Stomach (tissue), 8 donors: ENCODE measurements at regions not wholly inside any gene's neighbourhood (a gene's known extent, or its start where the extent isn't known, plus 50 kb on each side); places are given as distances from the start of the nearest gene placed in this dataset.

ENCODE experiments used
- DNase-seq, 2 donors: peaks; one replicate each; pipeline versions ENCODE4 v3.0.0 to v3.0.0-alpha.2; 2013 to 2019
- H3K27ac ChIP-seq, 5 donors: fragments of 200-600 bp in 4 of 5; sonication (generic) in 4 of 5; one replicate each; pipeline ENCODE4 v1.5.1; 2013 to 2019; ENCODE audit warnings: mild to moderate bottlenecking in 1 of 5, moderate library complexity in 1 of 5
- H3K27me3 ChIP-seq, 3 donors: fragments of 200-600 bp; sonication (generic); one replicate each; pipeline ENCODE4 v1.5.1; 2017 to 2019; ENCODE audit warnings: mixed run types in 1 of 3
- H3K36me3 ChIP-seq, 4 donors: fragments of 200-600 bp; sonication (generic); 1 replicate in 3 of 4; 2 replicates in 1 of 4; pipeline ENCODE4 v1.5.1; 2016 to 2019
- H3K4me1 ChIP-seq, 4 donors: fragments of 200-600 bp; sonication (generic); one replicate each; pipeline ENCODE4 v1.5.1; 2016 to 2019
- H3K4me3 ChIP-seq, 4 donors: fragments of 200-600 bp; sonication (generic) in 3 of 4; one replicate each; pipeline ENCODE4 v1.5.1; 2016 to 2019; ENCODE audit warnings: mild to moderate bottlenecking in 1 of 4
- H3K9me3 ChIP-seq, 4 donors: fragments of 200-600 bp; sonication (generic); one replicate each; pipeline ENCODE4 v1.5.1; 2016 to 2019
- EP300 ChIP-seq: sonication (generic); formaldehyde crosslinking; IDR thresholded peaks from one replicate; pipeline ENCODE4 v1.6.1; 2017; ENCODE audit warnings: antibody characterized with exemption
- POLR2A ChIP-seq, 4 donors: fragments of 450-650 bp; IDR thresholded peaks; one replicate each; pipeline ENCODE4 v1.6.1; 2016; ENCODE audit warnings: antibody characterized with exemption in 4 of 4, control low read depth in 2 of 4, mild to moderate bottlenecking in 1 of 4, moderate library complexity in 1 of 4
- POLR2AphosphoS5 ChIP-seq, 3 donors: sonication (generic); formaldehyde crosslinking; IDR thresholded peaks; one replicate each; pipeline ENCODE4 v1.6.1; 2016; ENCODE audit warnings: antibody characterized with exemption in 3 of 3
- WGBS, 5 donors: extraction: QIAGEN DNeasy Blood & Tissue Kit in 3 of 5; methylation state at CpG; one replicate each; pipeline versions ENCODE4 v1.1.5 to v1.1.7; 2013 to 2018; 5-methylcytosine and 5-hydroxymethylcytosine counted together
- intact Hi-C: fragments of 100-400 bp; cut with DNase I; formaldehyde crosslinking; loops from one replicate; pipeline ENCODE4 v1.15.1; 2023; ENCODE audit warnings: low total_unique reads
- TF ChIP-seq, protein P1 (sequence below), 7 experiments: fragments of 450-650 bp in 4 of 7; fragments of 200-600 bp in 3 of 7; sonication (generic) in 3 of 7; IDR thresholded peaks; one replicate each; pipeline ENCODE4 v1.5.1; 2016 to 2019; ENCODE audit warnings: antibody characterized with exemption in 7 of 7, control low read depth in 2 of 7, mild to moderate bottlenecking in 1 of 7
- donor health status: healthy with polysubstance abuse.
- donor health status: Bipolar disorder and iron deficiency.
- donor health status: healthy.

GRCh38 chr15:66832664-66833063 lies 130.6 kb downstream of the SMAD6 start:
- TF ChIP-seq EP300: no peak
- intact Hi-C loops: no loop called here
- no peak for DNase-seq
- Histone ChIP-seq H3K4me3 (no peak overlapping the region), H3K9me3 (no peaks in the 10 kb centered on the region), H3K27me3 (no peaks in the 10 kb centered on the region), H3K27ac (no peak overlapping the region), H3K36me3 (no peaks in the 10 kb centered on the region), H3K4me1 (no peaks in the 10 kb centered on the region)
- 46 to 69% (median 59%) methylated on average over 4 of the region's 4 CpGs for WGBS, 5 donors

- Histone ChIP-seq H3K36me3 (no peaks in the 10 kb centered on the region), H3K27me3 (no peaks in the 10 kb centered on the region), H3K4me3 (no peak overlapping the region), H3K9me3 (no peaks in the 10 kb centered on the region), H3K27ac (no peak overlapping the region), H3K4me1 (no peaks in the 10 kb centered on the region)
- no peak for TF ChIP-seq EP300
- no peak for TF ChIP-seq POLR2AphosphoS5 (IDR thresholded peaks at IDR 0.05)
- TF ChIP-seq, protein P1, sequence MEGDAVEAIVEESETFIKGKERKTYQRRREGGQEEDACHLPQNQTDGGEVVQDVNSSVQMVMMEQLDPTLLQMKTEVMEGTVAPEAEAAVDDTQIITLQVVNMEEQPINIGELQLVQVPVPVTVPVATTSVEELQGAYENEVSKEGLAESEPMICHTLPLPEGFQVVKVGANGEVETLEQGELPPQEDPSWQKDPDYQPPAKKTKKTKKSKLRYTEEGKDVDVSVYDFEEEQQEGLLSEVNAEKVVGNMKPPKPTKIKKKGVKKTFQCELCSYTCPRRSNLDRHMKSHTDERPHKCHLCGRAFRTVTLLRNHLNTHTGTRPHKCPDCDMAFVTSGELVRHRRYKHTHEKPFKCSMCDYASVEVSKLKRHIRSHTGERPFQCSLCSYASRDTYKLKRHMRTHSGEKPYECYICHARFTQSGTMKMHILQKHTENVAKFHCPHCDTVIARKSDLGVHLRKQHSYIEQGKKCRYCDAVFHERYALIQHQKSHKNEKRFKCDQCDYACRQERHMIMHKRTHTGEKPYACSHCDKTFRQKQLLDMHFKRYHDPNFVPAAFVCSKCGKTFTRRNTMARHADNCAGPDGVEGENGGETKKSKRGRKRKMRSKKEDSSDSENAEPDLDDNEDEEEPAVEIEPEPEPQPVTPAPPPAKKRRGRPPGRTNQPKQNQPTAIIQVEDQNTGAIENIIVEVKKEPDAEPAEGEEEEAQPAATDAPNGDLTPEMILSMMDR (IDR thresholded peaks at IDR 0.05): no peak
- no peak for TF ChIP-seq POLR2A (IDR thresholded peaks at IDR 0.05)
- DNase-seq: no peak
- 81 to 96% (median 94%) methylated on average over 7 to 8 of the region's 8 CpGs for WGBS, 5 donors
- intact Hi-C loops: no loop called here
Measured at GRCh38 chr15:66833371-66833770, 131.3 kb downstream of the SMAD6 start.

GRCh38 chr15:66833803-66834202 lies 131.8 kb downstream of the SMAD6 start:
- DNase-seq: no peak
- Histone ChIP-seq H3K36me3 (no peaks in the 10 kb centered on the region), H3K9me3 (no peaks in the 10 kb centered on the region), H3K27me3 (no peaks in the 10 kb centered on the region), H3K4me3 (no peak overlapping the region), H3K27ac (no peak overlapping the region), H3K4me1 (no peaks in the 10 kb centered on the region)
- TF ChIP-seq EP300: no peak
- TF ChIP-seq POLR2AphosphoS5 (IDR thresholded peaks at IDR 0.05): no peak
- TF ChIP-seq, protein P1 (IDR thresholded peaks at IDR 0.05): no peak
- TF ChIP-seq POLR2A (IDR thresholded peaks at IDR 0.05): no peak
- WGBS, 5 donors: 86 to 93% (median 89%) methylated on average over 5 of the region's 5 CpGs
- intact Hi-C loops: no loop called here

DNA sequence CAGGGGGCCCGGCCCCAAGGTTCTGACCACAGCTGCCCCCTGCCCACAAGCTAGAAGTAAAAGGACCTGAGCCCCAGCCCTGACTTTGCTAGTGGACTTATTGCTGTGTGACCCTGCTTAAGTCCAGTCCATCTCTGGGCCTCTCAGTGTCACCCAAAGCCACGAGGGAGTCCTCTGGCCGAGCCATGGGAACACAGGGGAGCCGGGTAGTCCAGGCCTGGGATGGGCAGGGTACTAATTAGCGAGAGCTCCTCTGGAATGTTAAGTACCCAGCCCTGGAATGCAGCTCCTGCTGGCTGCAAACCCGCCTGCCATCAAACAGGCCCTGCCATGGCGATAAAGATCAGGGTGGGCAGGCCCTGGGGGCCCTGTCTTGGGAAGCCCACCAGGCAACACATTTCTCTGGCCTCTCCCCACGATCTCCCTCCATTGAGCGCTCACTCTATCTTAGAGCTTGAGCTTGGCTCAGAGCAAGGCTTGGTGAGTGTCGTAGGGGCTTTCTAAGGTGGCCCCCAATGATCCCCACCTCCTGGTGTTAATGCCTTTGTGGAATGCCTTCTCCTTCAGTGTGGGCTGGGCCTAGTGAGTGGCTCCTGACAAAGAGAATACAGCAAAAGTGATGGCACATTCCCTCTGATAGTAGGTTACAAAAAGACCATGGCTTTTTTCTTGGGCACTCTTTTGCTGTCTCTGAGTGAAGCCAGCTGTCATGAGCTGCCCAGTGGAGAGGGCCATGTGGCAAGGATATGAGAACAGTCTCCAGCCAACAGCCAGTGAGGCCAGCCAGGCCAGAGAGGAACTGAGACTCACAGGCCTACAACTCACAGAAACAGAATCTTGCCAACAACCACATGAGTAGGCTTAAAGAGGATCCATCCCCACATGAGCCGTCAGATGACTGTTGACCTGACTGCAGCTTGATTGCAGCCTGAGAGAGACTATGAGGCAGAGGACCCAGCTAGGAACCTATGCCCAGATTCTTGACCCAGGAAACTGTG lies 133.1 kb downstream of the SMAD6 start:
- intact Hi-C loops: no loop called here
- 77 to 84% (median 80%) methylated on average over 10 to 11 of the region's 11 CpGs for WGBS, 5 donors
- Histone ChIP-seq H3K27me3 (no peaks in the 10 kb centered on the region), H3K36me3 (no peaks in the 10 kb centered on the region), H3K4me3 (no peak overlapping the region), H3K4me1 (no peaks in the 10 kb centered on the region), H3K9me3 (no peaks in the 10 kb centered on the region), H3K27ac (no peak overlapping the region)
- TF ChIP-seq EP300: no peak
- TF ChIP-seq POLR2A (IDR thresholded peaks at IDR 0.05): no peak
- TF ChIP-seq POLR2AphosphoS5 (IDR thresholded peaks at IDR 0.05): no peak
- TF ChIP-seq, protein P1 (IDR thresholded peaks at IDR 0.05): no peak
- DNase-seq: no peak
